Spleen (tissue), 11 donors: ENCODE measurements at regions not wholly inside any gene's neighbourhood (a gene's known extent, or its start where the extent isn't known, plus 50 kb on each side); places are given as distances from the start of the nearest gene placed in this dataset.

Experiments used
- DNase-seq: peaks from one replicate; pipeline ENCODE4 v3.0.0-alpha.2; 2020
- H3K27ac ChIP-seq, 8 donors: fragments of 200-600 bp; sonication (generic) in 7 of 8; 1 replicate in 4 of 8; 2 replicates in 4 of 8; pipeline versions ENCODE4 v1.5.0 to v1.8.0; 2016 to 2021; ENCODE audit warnings: inconsistent platforms in 4 of 8, mild to moderate bottlenecking in 4 of 8, moderate library complexity in 1 of 8
- H3K27me3 ChIP-seq, 7 donors: fragments of 200-600 bp; sonication (generic) in 6 of 7; replicated peaks in 1 of 7; 1 replicate in 4 of 7; 2 replicates in 3 of 7; pipeline versions ENCODE4 v1.5.0 to v1.8.0; 2016 to 2021; ENCODE audit warnings: inconsistent platforms in 3 of 7, mild to moderate bottlenecking in 1 of 7
- H3K36me3 ChIP-seq, 6 donors: fragments of 200-600 bp; sonication (generic) in 5 of 6; 1 replicate in 4 of 6; 2 replicates in 2 of 6; pipeline versions ENCODE4 v1.5.0 to v1.8.0; 2016 to 2021; ENCODE audit warnings: inconsistent platforms in 2 of 6
- H3K4me1 ChIP-seq, 6 donors: fragments of 200-600 bp; sonication (generic) in 5 of 6; 1 replicate in 3 of 6; 2 replicates in 3 of 6; pipeline versions ENCODE4 v1.5.0 to v1.8.0; 2016 to 2021; ENCODE audit warnings: inconsistent platforms in 3 of 6
- H3K4me3 ChIP-seq, 8 donors: fragments of 200-600 bp; sonication (generic) in 7 of 8; 1 replicate in 4 of 8; 2 replicates in 4 of 8; pipeline versions ENCODE4 v1.5.0 to v1.8.0; 2016 to 2021; ENCODE audit warnings: inconsistent platforms in 4 of 8, mild to moderate bottlenecking in 4 of 8, moderate library complexity in 2 of 8
- H3K9me3 ChIP-seq, 8 donors: fragments of 200-600 bp; sonication (generic) in 7 of 8; 1 replicate in 4 of 8; 2 replicates in 4 of 8; pipeline versions ENCODE4 v1.5.0 to v1.8.0; 2016 to 2021; ENCODE audit warnings: inconsistent platforms in 4 of 8
- CTCF ChIP-seq, 11 experiments: fragments of 200-600 bp in 7 of 11; fragments of 450-650 bp in 4 of 11; sonication (generic) in 4 of 11; IDR thresholded peaks in 8 of 11; conservative IDR thresholded peaks in 3 of 11; 1 replicate in 7 of 11; 2 replicates in 4 of 11; pipeline versions ENCODE4 v1.4.0 to v1.8.0; 2016 to 2021; ENCODE audit warnings: antibody characterized with exemption in 11 of 11, inconsistent platforms in 4 of 11, mild to moderate bottlenecking in 1 of 11
- POLR2A ChIP-seq, 3 donors: fragments of 450-650 bp; IDR thresholded peaks; one replicate each; pipeline ENCODE4 v1.5.1; 2017; ENCODE audit warnings: antibody characterized with exemption in 3 of 3, mild to moderate bottlenecking in 1 of 3
- POLR2AphosphoS5 ChIP-seq, 3 donors: sonication (generic); formaldehyde crosslinking; IDR thresholded peaks; one replicate each; pipeline ENCODE4 v1.5.1; 2017; ENCODE audit warnings: antibody characterized with exemption in 3 of 3
- WGBS, 5 donors: extraction: QIAGEN DNeasy Blood & Tissue Kit in 3 of 5; methylation state at CpG; one replicate each; pipeline versions ENCODE4 v1.1.5 to v1.1.7; 2013 to 2018; 5-methylcytosine and 5-hydroxymethylcytosine counted together
- intact Hi-C: fragments of 100-400 bp; cut with DNase I; formaldehyde crosslinking; loops from one replicate; pipeline ENCODE4 v1.15.0; 2023; ENCODE audit warnings: low total_unique reads
- donor health status: healthy with polysubstance abuse.
- donor health status: DM: no; HTN: no; CAD: no; lungs with moderate emphysema.
- donor health status: DM: no; HTN: no; CAD: no.
- donor health status: Bipolar disorder and iron deficiency.
- donor health status: healthy.
- donor health status: DM: no; HTN: no; CAD: no.
- donor health status: DM: yes; HTN: yes; CAD: no.

GRCh38 chr22:44633647-44634046 is 68.4 kb upstream of the PRR5 start:
- H3K36me3 ChIP-seq, result no peaks in the 10 kb centered on the region
- no peak for TF ChIP-seq CTCF (IDR thresholded peaks at IDR 0.05 in 8 of 11, conservative IDR thresholded peaks at IDR 0.05 in 3 of 11)
- no peak for TF ChIP-seq POLR2A (IDR thresholded peaks at IDR 0.05)
- TF ChIP-seq POLR2AphosphoS5 (IDR thresholded peaks at IDR 0.05), result no peak
- 82 to 94% (median 85%) methylated on average over 4 of the region's 4 CpGs for WGBS, 5 donors
- no peak overlapping the region for H3K4me3 ChIP-seq
- no peak overlapping the region for H3K27ac ChIP-seq
- H3K27me3 ChIP-seq, result peaks cover 0 to 1% (median 0%) of the 10 kb centered on the region in 7 donors
- DNase-seq, result no peak
- intact Hi-C loops, result no loop called here
- H3K9me3 ChIP-seq, result peaks cover 0 to 4% (median 0%) of the 10 kb centered on the region in 8 donors
- peaks cover 0 to 18% (median 5%) of the 10 kb centered on the region in 6 donors for H3K4me1 ChIP-seq

- WGBS, 5 donors, result 61 to 65% (median 63%) methylated on average over 7 of the region's 7 CpGs
- no peak for DNase-seq
- no peak for TF ChIP-seq POLR2AphosphoS5 (IDR thresholded peaks at IDR 0.05)
- no peak for TF ChIP-seq CTCF (IDR thresholded peaks at IDR 0.05 in 8 of 11, conservative IDR thresholded peaks at IDR 0.05 in 3 of 11)
- TF ChIP-seq POLR2A (IDR thresholded peaks at IDR 0.05), result no peak
Measured at GRCh38 chr22:44632541-44633396, 69.2 kb upstream of the PRR5 start.

GRCh38 chr22:44630826-44631225 is 71.2 kb upstream of the PRR5 start:
- Histone ChIP-seq H3K9me3 (peaks cover 0 to 4% (median 0%) of the 10 kb centered on the region in 8 donors), H3K27me3 (peaks cover 0 to 25% (median 0%) of the 10 kb centered on the region in 7 donors), H3K36me3 (no peaks in the 10 kb centered on the region), H3K27ac (no peak overlapping the region), H3K4me1 (peaks cover 0 to 27% (median 7%) of the 10 kb centered on the region in 6 donors), H3K4me3 (no peak overlapping the region)
- no peak for TF ChIP-seq POLR2A (IDR thresholded peaks at IDR 0.05)
- no peak for TF ChIP-seq POLR2AphosphoS5 (IDR thresholded peaks at IDR 0.05)
- no peak for TF ChIP-seq CTCF (IDR thresholded peaks at IDR 0.05 in 8 of 11, conservative IDR thresholded peaks at IDR 0.05 in 3 of 11)
- intact Hi-C loops, result no loop called here
- WGBS, 5 donors, result 83 to 88% (median 85%) methylated on average over 3 of the region's 3 CpGs
- DNase-seq, result no peak

More at GRCh38 chr22:44632541-44633396, 69.2 kb upstream of the PRR5 start:
- H3K27me3 ChIP-seq, result peaks cover 0 to 9% (median 0%) of the 10 kb centered on the region in 7 donors
- H3K9me3 ChIP-seq, result peaks cover 0 to 4% (median 0%) of the 10 kb centered on the region in 8 donors
- no peaks in the 10 kb centered on the region for H3K36me3 ChIP-seq
- peaks cover 0 to 18% (median 5%) of the 10 kb centered on the region in 6 donors for H3K4me1 ChIP-seq
- H3K27ac ChIP-seq, result no peak overlapping the region
- no peak overlapping the region for H3K4me3 ChIP-seq
- intact Hi-C loops, result no loop called here

- Histone ChIP-seq H3K4me1 (peaks cover 0 to 21% (median 7%) of the 10 kb centered on the region in 6 donors), H3K9me3 (peaks cover 0 to 4% (median 0%) of the 10 kb centered on the region in 8 donors), H3K27me3 (peaks cover 0 to 36% (median 0%) of the 10 kb centered on the region in 7 donors), H3K4me3 (no peak overlapping the region), H3K27ac (no peak overlapping the region), H3K36me3 (no peaks in the 10 kb centered on the region)
- TF ChIP-seq POLR2A (IDR thresholded peaks at IDR 0.05), result no peak
- TF ChIP-seq POLR2AphosphoS5 (IDR thresholded peaks at IDR 0.05), result no peak
- no peak for TF ChIP-seq CTCF (IDR thresholded peaks at IDR 0.05 in 8 of 11, conservative IDR thresholded peaks at IDR 0.05 in 3 of 11)
- intact Hi-C loops, result loop anchor here (10.0 kb wide), 1 partner anchor 1244 kb away; no protein-coding TSS in a partner anchor
- DNase-seq, result no peak
- 82 to 88% (median 86%) methylated on average over 7 to 9 of the region's 9 CpGs for WGBS, 5 donors
Measured at GRCh38 chr22:44628835-44629234, 73.2 kb upstream of the PRR5 start.
